Breast epithelium (tissue), 3 donors: ENCODE measurements at regions not wholly inside any gene's neighbourhood (a gene's known extent, or its start where the extent isn't known, plus 50 kb on each side); places are given as distances from the start of the nearest gene placed in this dataset.

Source experiments
- POLR2A ChIP-seq: fragments of 450-650 bp; IDR thresholded peaks from one replicate; pipeline ENCODE4 v1.6.1; 2016; ENCODE audit warnings: antibody characterized with exemption, mild to moderate bottlenecking, moderate library complexity
- TF ChIP-seq, protein P1 (sequence below), 3 donors: fragments of 450-650 bp; IDR thresholded peaks; one replicate each; pipeline ENCODE4 v1.5.1; 2016 to 2017; ENCODE audit warnings: antibody characterized with exemption in 3 of 3, mild to moderate bottlenecking in 3 of 3, moderate library complexity in 3 of 3

GRCh38 chr13:78428646-78429045 lies 174.7 kb downstream of the POU4F1 start:
- TF ChIP-seq POLR2A: no peak
- TF ChIP-seq, protein P1, sequence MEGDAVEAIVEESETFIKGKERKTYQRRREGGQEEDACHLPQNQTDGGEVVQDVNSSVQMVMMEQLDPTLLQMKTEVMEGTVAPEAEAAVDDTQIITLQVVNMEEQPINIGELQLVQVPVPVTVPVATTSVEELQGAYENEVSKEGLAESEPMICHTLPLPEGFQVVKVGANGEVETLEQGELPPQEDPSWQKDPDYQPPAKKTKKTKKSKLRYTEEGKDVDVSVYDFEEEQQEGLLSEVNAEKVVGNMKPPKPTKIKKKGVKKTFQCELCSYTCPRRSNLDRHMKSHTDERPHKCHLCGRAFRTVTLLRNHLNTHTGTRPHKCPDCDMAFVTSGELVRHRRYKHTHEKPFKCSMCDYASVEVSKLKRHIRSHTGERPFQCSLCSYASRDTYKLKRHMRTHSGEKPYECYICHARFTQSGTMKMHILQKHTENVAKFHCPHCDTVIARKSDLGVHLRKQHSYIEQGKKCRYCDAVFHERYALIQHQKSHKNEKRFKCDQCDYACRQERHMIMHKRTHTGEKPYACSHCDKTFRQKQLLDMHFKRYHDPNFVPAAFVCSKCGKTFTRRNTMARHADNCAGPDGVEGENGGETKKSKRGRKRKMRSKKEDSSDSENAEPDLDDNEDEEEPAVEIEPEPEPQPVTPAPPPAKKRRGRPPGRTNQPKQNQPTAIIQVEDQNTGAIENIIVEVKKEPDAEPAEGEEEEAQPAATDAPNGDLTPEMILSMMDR (IDR thresholded peaks at IDR 0.05): no peak
